ENCODE measurements at regions not wholly inside any gene's neighbourhood (a gene's known extent, or its start where the extent isn't known, plus 50 kb on each side); places are given as distances from the start of the nearest gene placed in this dataset.

- POLR2A ChIA-PET, result no interaction called here
- H3K4me2 ChIP-seq, result no peak overlapping the region
Measured at GRCh38 chr2:111663471-111664274, 220.3 kb downstream of the ANAPC1 start.

DNA sequence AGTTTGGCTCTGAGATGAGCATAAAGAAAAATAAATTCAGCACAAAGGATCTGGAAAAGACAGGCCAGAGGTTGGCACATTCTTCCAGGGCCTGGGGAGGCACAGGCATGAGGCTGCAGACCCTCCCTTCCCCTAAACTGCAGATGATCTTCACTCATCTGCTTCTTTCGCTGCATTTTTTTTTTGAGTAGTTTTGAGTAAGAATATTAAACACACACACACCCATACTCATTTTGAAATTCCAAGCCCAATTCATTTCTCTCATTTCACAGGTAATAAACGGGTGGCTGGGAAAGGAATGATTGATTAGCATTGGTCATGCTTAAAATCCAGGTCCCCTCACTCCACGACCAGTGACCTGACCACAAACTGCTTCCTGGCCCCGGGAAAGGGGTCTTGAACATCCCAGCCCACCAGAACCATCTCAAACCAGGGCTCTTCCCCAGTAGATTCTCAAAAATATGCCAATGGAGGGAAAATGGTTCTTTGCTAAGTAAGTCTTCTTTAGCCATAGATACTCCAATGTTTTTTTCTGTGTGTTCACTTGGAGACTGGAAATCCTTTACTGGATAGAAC is 219.6 kb downstream of the ANAPC1 start:
- Histone ChIP-seq H3K4me3 (ENCODE audit: low read depth in 2 of 2, low read length in 1 of 2) (no peak overlapping the region), H3K9me2 (no peaks in the 10 kb centered on the region), H3K4me2 (no peak overlapping the region), H3K9ac (no peak overlapping the region), H3K36me3 (replicated peaks in 1 of 2; ENCODE audit: control insufficient read depth in 1 of 2, insufficient read depth in 2 of 2, low read length in 1 of 2) (no peaks in the 10 kb centered on the region), H3K27me3 (ENCODE audit: insufficient read depth) (no peaks in the 10 kb centered on the region), H4K20me1 (ENCODE audit: insufficient read depth) (no peaks in the 10 kb centered on the region), H3K79me2 (ENCODE audit: insufficient read depth) (no peaks in the 10 kb centered on the region), H3K9me3 (no peaks in the 10 kb centered on the region), H3K27ac (ENCODE audit: low read depth in 2 of 2, low read length in 1 of 2) (no peak overlapping the region), H2AFZ (ENCODE audit: low read depth) (no peak overlapping the region), H3K4me1 (ENCODE audit: control insufficient read depth in 1 of 2, insufficient read depth in 2 of 2, low read depth in 1 of 2, low read length in 1 of 2) (peaks cover 4 to 6% of the 10 kb centered on the region in 2 experiments; a peak in 2 of 4 replicates), H3F3A (replicated peaks; ENCODE audit: insufficient read depth) (no peaks in the 10 kb centered on the region)
- POLR2A ChIA-PET, result no interaction called here
- no peak for TF ChIP-seq JUND (IDR thresholded peaks at IDR 0.05)
- TF ChIP-seq SMC3 (IDR thresholded peaks at IDR 0.05; ENCODE audit: low read depth, low read length), result no peak
- no peak for TF ChIP-seq FOSL2 (IDR thresholded peaks at IDR 0.05; ENCODE audit: borderline replicate concordance, low read depth)
- TF ChIP-seq FOXJ3 (CRISPR knock-in tag; IDR thresholded peaks at IDR 0.05), result no peak
- TF ChIP-seq RAD21 (IDR thresholded peaks at IDR 0.05; ENCODE audit: low read length), result no peak
- TF ChIP-seq, protein P1, sequence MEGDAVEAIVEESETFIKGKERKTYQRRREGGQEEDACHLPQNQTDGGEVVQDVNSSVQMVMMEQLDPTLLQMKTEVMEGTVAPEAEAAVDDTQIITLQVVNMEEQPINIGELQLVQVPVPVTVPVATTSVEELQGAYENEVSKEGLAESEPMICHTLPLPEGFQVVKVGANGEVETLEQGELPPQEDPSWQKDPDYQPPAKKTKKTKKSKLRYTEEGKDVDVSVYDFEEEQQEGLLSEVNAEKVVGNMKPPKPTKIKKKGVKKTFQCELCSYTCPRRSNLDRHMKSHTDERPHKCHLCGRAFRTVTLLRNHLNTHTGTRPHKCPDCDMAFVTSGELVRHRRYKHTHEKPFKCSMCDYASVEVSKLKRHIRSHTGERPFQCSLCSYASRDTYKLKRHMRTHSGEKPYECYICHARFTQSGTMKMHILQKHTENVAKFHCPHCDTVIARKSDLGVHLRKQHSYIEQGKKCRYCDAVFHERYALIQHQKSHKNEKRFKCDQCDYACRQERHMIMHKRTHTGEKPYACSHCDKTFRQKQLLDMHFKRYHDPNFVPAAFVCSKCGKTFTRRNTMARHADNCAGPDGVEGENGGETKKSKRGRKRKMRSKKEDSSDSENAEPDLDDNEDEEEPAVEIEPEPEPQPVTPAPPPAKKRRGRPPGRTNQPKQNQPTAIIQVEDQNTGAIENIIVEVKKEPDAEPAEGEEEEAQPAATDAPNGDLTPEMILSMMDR (IDR thresholded peaks at IDR 0.05), result no peak
- no peak for TF ChIP-seq MAX (IDR thresholded peaks at IDR 0.05; ENCODE audit: low read depth)
- no peak for TF ChIP-seq RXRA (IDR thresholded peaks at IDR 0.05; ENCODE audit: borderline replicate concordance, low read depth)
- no peak for TF ChIP-seq USF1 (IDR thresholded peaks at IDR 0.05; ENCODE audit: borderline replicate concordance, low read depth)
- no peak for TF ChIP-seq NFIC (IDR thresholded peaks at IDR 0.05; ENCODE audit: borderline replicate concordance)
- no peak for TF ChIP-seq NRF1 (IDR thresholded peaks at IDR 0.05; ENCODE audit: low read depth, low read length)
- TF ChIP-seq PBX3 (IDR thresholded peaks at IDR 0.05), result no peak
- no peak for TF ChIP-seq GABPA (IDR thresholded peaks at IDR 0.05; ENCODE audit: low read depth)
- TF ChIP-seq POLR2AphosphoS5 (IDR thresholded peaks at IDR 0.05; ENCODE audit: low read depth, low read length), result no peak
- TF ChIP-seq CHD2 (IDR thresholded peaks at IDR 0.05; ENCODE audit: low read length, partially characterized antibody), result no peak
- WGBS (ENCODE audit: low lambda C conversion rate), result 91% methylated on average over 4 of the region's 4 CpGs
- no peak for DNase-seq
- CTCF ChIA-PET, result no interaction called here

More at GRCh38 chr2:111663471-111664274, 220.3 kb downstream of the ANAPC1 start:
- Histone ChIP-seq H3K27ac (ENCODE audit: low read depth in 2 of 2, low read length in 1 of 2) (no peak overlapping the region), H2AFZ (ENCODE audit: low read depth) (0 out of 2 replicates have a peak overlapping the region, but pooled peaks have one; percentile 13), H3K36me3 (replicated peaks in 1 of 2; ENCODE audit: control insufficient read depth in 1 of 2, insufficient read depth in 2 of 2, low read length in 1 of 2) (no peaks in the 10 kb centered on the region), H3K9me3 (no peaks in the 10 kb centered on the region), H3K27me3 (ENCODE audit: insufficient read depth) (no peaks in the 10 kb centered on the region), H3K9me2 (no peaks in the 10 kb centered on the region), H3K4me1 (ENCODE audit: control insufficient read depth in 1 of 2, insufficient read depth in 2 of 2, low read depth in 1 of 2, low read length in 1 of 2) (peaks cover 4 to 6% of the 10 kb centered on the region in 2 experiments; a peak in 2 of 4 replicates), H3K4me3 (ENCODE audit: low read depth in 2 of 2, low read length in 1 of 2) (no peak overlapping the region), H3K9ac (no peak overlapping the region), H4K20me1 (ENCODE audit: insufficient read depth) (no peaks in the 10 kb centered on the region), H3F3A (replicated peaks; ENCODE audit: insufficient read depth) (no peaks in the 10 kb centered on the region), H3K79me2 (ENCODE audit: insufficient read depth) (no peaks in the 10 kb centered on the region)
- CTCF ChIA-PET, result no interaction called here
- WGBS (ENCODE audit: low lambda C conversion rate), result 86% methylated on average over 13 of the region's 13 CpGs
- no peak for DNase-seq
- no peak for TF ChIP-seq TAF1 (IDR thresholded peaks at IDR 0.05; ENCODE audit: borderline replicate concordance, low read depth, low read length)
- TF ChIP-seq, protein P1 (IDR thresholded peaks at IDR 0.05), result peak; percentile 15; the same call in 1 of the 2 replicates
- no peak for TF ChIP-seq GABPA (IDR thresholded peaks at IDR 0.05; ENCODE audit: low read depth)
